HEK293 (cell line): ENCODE measurements at regions not wholly inside any gene's neighbourhood (a gene's known extent, or its start where the extent isn't known, plus 50 kb on each side); places are given as distances from the start of the nearest gene placed in this dataset.
"Not testable (repeated sequence)": the region's sequence is repeated elsewhere in the genome, so short reads cannot be mapped to it uniquely, and the experiment has no call there.

Source experiments
- CTCF ChIP-seq: fragments of 450-650 bp; formaldehyde crosslinking; IDR thresholded peaks from 2 replicates; pipeline ENCODE4 v1.5.1; 2016; ENCODE audit warnings: missing biosample characterization, missing genetic modification characterization
- REST ChIP-seq: fragments of 450-650 bp; formaldehyde crosslinking; IDR thresholded peaks from 2 replicates; pipeline ENCODE4 v1.5.1; 2016; ENCODE audit warnings: missing biosample characterization, missing genetic modification characterization
- SCRT1 ChIP-seq: fragments of 450-650 bp; formaldehyde crosslinking; IDR thresholded peaks from 2 replicates; pipeline ENCODE4 v1.5.1; 2016; ENCODE audit warnings: missing biosample characterization, missing genetic modification characterization, borderline replicate concordance
- SP2 ChIP-seq: fragments of 450-650 bp; formaldehyde crosslinking; IDR thresholded peaks from 2 replicates; pipeline ENCODE4 v1.5.1; 2016; ENCODE audit warnings: missing biosample characterization, missing genetic modification characterization
- TSHZ1 ChIP-seq: fragments of 450-650 bp; formaldehyde crosslinking; IDR thresholded peaks from 2 replicates; pipeline ENCODE4 v1.5.1; 2016; ENCODE audit warnings: missing biosample characterization, missing genetic modification characterization, borderline replicate concordance
- ZBTB44 ChIP-seq: fragments of 450-650 bp; IDR thresholded peaks from 2 replicates; pipeline ENCODE4 v1.5.1; 2018; ENCODE audit warnings: missing biosample characterization, mild to moderate bottlenecking, missing genetic modification characterization
- ZFP41 ChIP-seq: fragments of 450-650 bp; formaldehyde crosslinking; IDR thresholded peaks from 2 replicates; pipeline ENCODE4 v1.5.1; 2016; ENCODE audit warnings: missing biosample characterization, missing genetic modification characterization, borderline replicate concordance
- ZNF311 ChIP-seq: fragments of 450-650 bp; formaldehyde crosslinking; IDR thresholded peaks from 2 replicates; pipeline ENCODE4 v1.5.1; 2017; ENCODE audit warnings: missing biosample characterization, missing genetic modification characterization, borderline replicate concordance
- ZNF624 ChIP-seq: fragments of 450-650 bp; formaldehyde crosslinking; IDR thresholded peaks from 2 replicates; pipeline ENCODE4 v1.5.1; 2017; ENCODE audit warnings: missing biosample characterization, missing genetic modification characterization
- ZNF707 ChIP-seq: fragments of 450-650 bp; formaldehyde crosslinking; IDR thresholded peaks from 2 replicates; pipeline ENCODE4 v1.5.1; 2016; ENCODE audit warnings: missing biosample characterization, missing genetic modification characterization
- TF ChIP-seq, protein P1 (sequence below): fragments of 450-650 bp; formaldehyde crosslinking; IDR thresholded peaks from 2 replicates; pipeline ENCODE4 v1.5.1; 2016; ENCODE audit warnings: missing biosample characterization, missing genetic modification characterization
- TF ChIP-seq, protein P2 (sequence below): fragments of 450-650 bp; formaldehyde crosslinking; IDR thresholded peaks from 2 replicates; pipeline ENCODE4 v1.5.1; 2016; ENCODE audit warnings: missing biosample characterization, missing genetic modification characterization

GRCh38 chr15:22519213-22519612 is 60.5 kb downstream of the GOLGA6L22 start:
- not testable (repeated sequence) for TF ChIP-seq ZBTB44 (tag by site-specific recombination); ZFP41 (tag by site-specific recombination); SCRT1 (tag by site-specific recombination); ZNF707 (tag by site-specific recombination); CTCF; SP2 (tag by site-specific recombination); REST (tag by site-specific recombination); ZNF311 (tag by site-specific recombination); ZNF624; TSHZ1 (tag by site-specific recombination)
- TF ChIP-seq, protein P1, sequence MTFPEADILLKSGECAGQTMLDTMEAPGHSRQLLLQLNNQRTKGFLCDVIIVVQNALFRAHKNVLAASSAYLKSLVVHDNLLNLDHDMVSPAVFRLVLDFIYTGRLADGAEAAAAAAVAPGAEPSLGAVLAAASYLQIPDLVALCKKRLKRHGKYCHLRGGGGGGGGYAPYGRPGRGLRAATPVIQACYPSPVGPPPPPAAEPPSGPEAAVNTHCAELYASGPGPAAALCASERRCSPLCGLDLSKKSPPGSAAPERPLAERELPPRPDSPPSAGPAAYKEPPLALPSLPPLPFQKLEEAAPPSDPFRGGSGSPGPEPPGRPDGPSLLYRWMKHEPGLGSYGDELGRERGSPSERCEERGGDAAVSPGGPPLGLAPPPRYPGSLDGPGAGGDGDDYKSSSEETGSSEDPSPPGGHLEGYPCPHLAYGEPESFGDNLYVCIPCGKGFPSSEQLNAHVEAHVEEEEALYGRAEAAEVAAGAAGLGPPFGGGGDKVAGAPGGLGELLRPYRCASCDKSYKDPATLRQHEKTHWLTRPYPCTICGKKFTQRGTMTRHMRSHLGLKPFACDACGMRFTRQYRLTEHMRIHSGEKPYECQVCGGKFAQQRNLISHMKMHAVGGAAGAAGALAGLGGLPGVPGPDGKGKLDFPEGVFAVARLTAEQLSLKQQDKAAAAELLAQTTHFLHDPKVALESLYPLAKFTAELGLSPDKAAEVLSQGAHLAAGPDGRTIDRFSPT (tag by site-specific recombination), result not testable (repeated sequence)
- TF ChIP-seq, protein P2, sequence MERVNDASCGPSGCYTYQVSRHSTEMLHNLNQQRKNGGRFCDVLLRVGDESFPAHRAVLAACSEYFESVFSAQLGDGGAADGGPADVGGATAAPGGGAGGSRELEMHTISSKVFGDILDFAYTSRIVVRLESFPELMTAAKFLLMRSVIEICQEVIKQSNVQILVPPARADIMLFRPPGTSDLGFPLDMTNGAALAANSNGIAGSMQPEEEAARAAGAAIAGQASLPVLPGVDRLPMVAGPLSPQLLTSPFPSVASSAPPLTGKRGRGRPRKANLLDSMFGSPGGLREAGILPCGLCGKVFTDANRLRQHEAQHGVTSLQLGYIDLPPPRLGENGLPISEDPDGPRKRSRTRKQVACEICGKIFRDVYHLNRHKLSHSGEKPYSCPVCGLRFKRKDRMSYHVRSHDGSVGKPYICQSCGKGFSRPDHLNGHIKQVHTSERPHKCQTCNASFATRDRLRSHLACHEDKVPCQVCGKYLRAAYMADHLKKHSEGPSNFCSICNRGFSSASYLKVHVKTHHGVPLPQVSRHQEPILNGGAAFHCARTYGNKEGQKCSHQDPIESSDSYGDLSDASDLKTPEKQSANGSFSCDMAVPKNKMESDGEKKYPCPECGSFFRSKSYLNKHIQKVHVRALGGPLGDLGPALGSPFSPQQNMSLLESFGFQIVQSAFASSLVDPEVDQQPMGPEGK (tag by site-specific recombination), result not testable (repeated sequence)
